WTC11 (cell line): ENCODE measurements at regions not wholly inside any gene's neighbourhood (a gene's known extent, or its start where the extent isn't known, plus 50 kb on each side); places are given as distances from the start of the nearest gene placed in this dataset.

ENCODE experiments used
- ATAC-seq: fragments of 200-7000 bp; cut with Tn5 transposase; 2 replicates; pipeline ENCODE4 v1.10.0; 2021; ENCODE audit warnings: mild to moderate bottlenecking, moderate library complexity
- CTCF ChIA-PET: fragments of 300-600 bp; sonication (Branson Sonifier 250); formaldehyde crosslinking; loops from one replicate; lab custom pipeline; 2021; ENCODE audit warnings: antibody characterized with exemption; lab: Charles Lee
- POLR2A ChIA-PET: fragments of 350-600 bp; sonication (Branson Sonifier 250); formaldehyde crosslinking; loops from one replicate; lab custom pipeline; 2021; ENCODE audit warnings: antibody characterized with exemption; lab: Charles Lee
- DNase-seq: peaks from one replicate; pipeline ENCODE4 v3.0.0; 2021; ENCODE audit warnings: low spot score
- H3K27ac Mint-ChIP-seq: 2 replicates; pipeline ENCODE4 v1.8.0; 2021; ENCODE audit warnings: mixed read lengths
- H3K27me3 Mint-ChIP-seq: 2 replicates; pipeline ENCODE4 v1.8.0; 2021; ENCODE audit warnings: low read depth, mild to moderate bottlenecking, moderate library complexity, mixed read lengths
- H3K36me3 Mint-ChIP-seq: 2 replicates; pipeline ENCODE4 v1.8.0; 2021; ENCODE audit warnings: mixed read lengths
- H3K4me1 Mint-ChIP-seq: 2 replicates; pipeline ENCODE4 v1.8.0; 2022; ENCODE audit warnings: mixed read lengths
- H3K4me3 Mint-ChIP-seq: 2 replicates; pipeline ENCODE4 v1.8.0; 2021; ENCODE audit warnings: mild to moderate bottlenecking, moderate library complexity, mixed read lengths
- H3K9me3 Mint-ChIP-seq: 2 replicates; pipeline ENCODE4 v1.8.0; 2021; ENCODE audit warnings: mixed read lengths
- ATF1 ChIP-seq: sonication (generic); formaldehyde crosslinking; IDR thresholded peaks from 2 replicates; pipeline ENCODE4 v1.8.1; 2023; ENCODE audit warnings: mild to moderate bottlenecking, moderate library complexity, missing genetic modification reagents
- CDX4 ChIP-seq: fragments of 250-450 bp; sonication (Bioruptor Pico); IDR thresholded peaks from 2 replicates; pipeline ENCODE4 v1.9.0; 2021; ENCODE audit warnings: moderate library complexity, mild to moderate bottlenecking, inconsistent platforms, borderline replicate concordance
- ELF4 ChIP-seq: sonication (generic); formaldehyde crosslinking; IDR thresholded peaks from 2 replicates; pipeline ENCODE4 v1.8.1; 2022; ENCODE audit warnings: low read depth, mild to moderate bottlenecking, moderate library complexity, missing genetic modification reagents
- EMX1 ChIP-seq: fragments of 250-450 bp; sonication (Bioruptor Pico); IDR thresholded peaks from 2 replicates; pipeline ENCODE4 v1.8.0; 2021; ENCODE audit warnings: mild to moderate bottlenecking
- FOXJ3 ChIP-seq: sonication (generic); formaldehyde crosslinking; IDR thresholded peaks from 2 replicates; pipeline ENCODE4 v1.9.0; 2021; ENCODE audit warnings: missing genetic modification reagents, mild to moderate bottlenecking, borderline replicate concordance
- FOXK1 ChIP-seq: sonication (generic); formaldehyde crosslinking; IDR thresholded peaks from 2 replicates; pipeline ENCODE4 v1.8.0; 2022; ENCODE audit warnings: mild to moderate bottlenecking, moderate library complexity, missing genetic modification reagents
- JUN ChIP-seq: sonication (generic); formaldehyde crosslinking; IDR thresholded peaks from 2 replicates; pipeline ENCODE4 v1.8.0; 2023; ENCODE audit warnings: mild to moderate bottlenecking, missing genetic modification reagents
- MAX ChIP-seq: sonication (generic); formaldehyde crosslinking; IDR thresholded peaks from 2 replicates; pipeline ENCODE4 v1.8.0; 2022; ENCODE audit warnings: mild to moderate bottlenecking, missing genetic modification reagents
- MXD4 ChIP-seq: fragments of 250-450 bp; sonication (Bioruptor Pico); IDR thresholded peaks from 2 replicates; pipeline ENCODE4 v1.8.0; 2021; ENCODE audit warnings: mild to moderate bottlenecking, moderate library complexity, borderline replicate concordance
- NR2C2 ChIP-seq: sonication (generic); formaldehyde crosslinking; IDR thresholded peaks from 2 replicates; pipeline ENCODE4 v1.8.0; 2022; ENCODE audit warnings: mild to moderate bottlenecking, missing genetic modification reagents
- RORB ChIP-seq: fragments of 250-450 bp; sonication (Bioruptor Pico); IDR thresholded peaks from 2 replicates; pipeline ENCODE4 v1.9.0; 2021; ENCODE audit warnings: mild to moderate bottlenecking
- TEAD4 ChIP-seq: sonication (generic); formaldehyde crosslinking; IDR thresholded peaks from 2 replicates; pipeline ENCODE4 v1.8.0; 2022; ENCODE audit warnings: mild to moderate bottlenecking, missing genetic modification reagents
- ZBTB43 ChIP-seq: sonication (generic); formaldehyde crosslinking; IDR thresholded peaks from 2 replicates; pipeline ENCODE4 v1.8.1; 2023; ENCODE audit warnings: mild to moderate bottlenecking, missing genetic modification reagents
- ZNF138 ChIP-seq: sonication (generic); formaldehyde crosslinking; conservative IDR thresholded peaks from 2 replicates; pipeline ENCODE4 v1.8.1; 2022; ENCODE audit warnings: mild to moderate bottlenecking, moderate library complexity, missing genetic modification reagents
- ZNF219 ChIP-seq: sonication (generic); formaldehyde crosslinking; IDR thresholded peaks from 2 replicates; pipeline ENCODE4 v1.8.0; 2023; ENCODE audit warnings: missing genetic modification reagents, mild to moderate bottlenecking, borderline replicate concordance
- ZNF396 ChIP-seq: fragments of 250-450 bp; sonication (Bioruptor Pico); IDR thresholded peaks from 2 replicates; pipeline ENCODE4 v1.8.0; 2021; ENCODE audit warnings: mild to moderate bottlenecking, moderate library complexity, borderline replicate concordance
- ZNF425 ChIP-seq: fragments of 250-450 bp; sonication (Bioruptor Pico); conservative IDR thresholded peaks from 2 replicates; pipeline ENCODE4 v1.9.0; 2021; ENCODE audit warnings: mild to moderate bottlenecking
- TF ChIP-seq, protein P1 (sequence below): sonication (generic); formaldehyde crosslinking; IDR thresholded peaks from 2 replicates; pipeline ENCODE4 v1.8.0; 2022; ENCODE audit warnings: mild to moderate bottlenecking, missing genetic modification reagents
- TF ChIP-seq, protein P2 (sequence below): sonication (generic); formaldehyde crosslinking; conservative IDR thresholded peaks from 2 replicates; pipeline ENCODE4 v1.8.1; 2022; ENCODE audit warnings: mild to moderate bottlenecking, missing genetic modification reagents
- TF ChIP-seq, protein P3 (sequence below): sonication (generic); formaldehyde crosslinking; IDR thresholded peaks from 2 replicates; pipeline ENCODE4 v1.8.1; 2022; ENCODE audit warnings: low read depth, mild to moderate bottlenecking, moderate library complexity, missing genetic modification reagents, borderline replicate concordance
- TF ChIP-seq, protein P4 (sequence below): sonication (generic); formaldehyde crosslinking; IDR thresholded peaks from 2 replicates; pipeline ENCODE4 v1.8.1; 2022; ENCODE audit warnings: mild to moderate bottlenecking, missing genetic modification reagents, moderate library complexity, borderline replicate concordance
- TF ChIP-seq, protein P5 (sequence below): sonication (generic); formaldehyde crosslinking; IDR thresholded peaks from 2 replicates; pipeline ENCODE4 v1.8.1; 2023; ENCODE audit warnings: mild to moderate bottlenecking, missing genetic modification reagents

DNA sequence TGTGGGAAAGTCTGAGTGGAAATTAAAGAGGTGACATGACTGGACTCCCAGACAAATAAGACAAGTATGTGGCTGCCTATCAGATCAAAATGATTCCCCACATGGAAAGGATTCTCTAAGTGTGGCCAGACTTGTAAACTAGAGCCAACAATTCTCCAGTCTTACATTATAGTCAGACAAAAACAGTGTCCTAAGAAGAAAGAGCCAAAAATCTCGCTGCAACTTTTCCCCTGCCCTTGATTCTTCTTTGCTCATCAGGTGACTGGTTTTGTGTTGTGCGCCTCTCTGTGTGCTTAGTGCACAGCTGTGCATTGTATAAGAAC is 164.2 kb upstream of the TARS1 start:
- Mint-ChIP-seq H3K9me3 (no peaks in the 10 kb centered on the region), H3K36me3 (no peaks in the 10 kb centered on the region)
- ATAC-seq: no peak
- TF ChIP-seq, protein P1, sequence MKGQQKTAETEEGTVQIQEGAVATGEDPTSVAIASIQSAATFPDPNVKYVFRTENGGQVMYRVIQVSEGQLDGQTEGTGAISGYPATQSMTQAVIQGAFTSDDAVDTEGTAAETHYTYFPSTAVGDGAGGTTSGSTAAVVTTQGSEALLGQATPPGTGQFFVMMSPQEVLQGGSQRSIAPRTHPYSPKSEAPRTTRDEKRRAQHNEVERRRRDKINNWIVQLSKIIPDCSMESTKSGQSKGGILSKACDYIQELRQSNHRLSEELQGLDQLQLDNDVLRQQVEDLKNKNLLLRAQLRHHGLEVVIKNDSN (CRISPR knock-in tag): no peak
- TF ChIP-seq ZNF396 (CRISPR knock-in tag): no peak
- no peak for TF ChIP-seq RORB
- no peak for TF ChIP-seq FOXJ3 (CRISPR knock-in tag)
- TF ChIP-seq, all 79 proteins: peak for 0
- CTCF ChIA-PET: interaction anchor here (0.9 kb wide), 1 partner anchor 22 kb away, joined by 3 read pairs; no protein-coding TSS in a partner anchor
- H3K4me1 Mint-ChIP-seq: no peaks in the 10 kb centered on the region
- no peak overlapping the region for H3K4me3 Mint-ChIP-seq
- no peaks in the 10 kb centered on the region for H3K27me3 Mint-ChIP-seq
- H3K27ac Mint-ChIP-seq: no peak overlapping the region
- POLR2A ChIA-PET: no interaction called here
- DNase-seq: no peak

DNA sequence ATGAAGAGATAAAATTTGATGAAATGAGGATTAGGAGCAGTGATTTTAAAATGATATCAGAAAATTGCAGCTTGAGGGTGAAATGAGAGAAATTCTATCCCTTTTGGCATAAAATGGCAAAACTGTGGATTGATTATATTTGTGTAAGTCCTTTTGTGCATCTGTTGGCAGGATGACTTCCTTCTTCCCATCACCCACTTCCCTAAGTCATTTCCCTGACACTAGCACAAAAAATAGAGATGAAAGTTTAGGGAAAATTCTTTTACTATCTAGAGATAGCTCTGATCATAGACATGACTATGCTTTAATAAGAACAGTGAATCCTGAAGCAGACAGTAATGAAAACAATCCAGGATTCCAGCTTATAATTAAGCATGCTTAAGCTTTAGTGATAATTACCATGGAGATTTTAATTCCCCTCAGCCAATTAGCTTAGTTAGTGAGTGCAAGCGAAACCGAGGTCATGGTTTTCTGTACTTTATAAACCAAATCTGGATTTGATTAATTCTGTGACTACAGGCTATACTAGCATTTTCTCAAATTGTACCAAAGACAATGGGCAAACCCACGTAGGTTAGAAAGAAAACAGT is 163.6 kb upstream of the TARS1 start:
- ChIA-PET POLR2A (no interaction called here), CTCF (interaction anchor here (0.9 to 1.1 kb wide), 2 partner anchors 21 to 312 kb away, joined by 3 read pairs; no protein-coding TSS in a partner anchor)
- no peaks in the 10 kb centered on the region for H3K4me1 Mint-ChIP-seq
- no peak for DNase-seq
- TF ChIP-seq ZBTB43 (CRISPR knock-in tag) (no peak), NR2C2 (CRISPR knock-in tag) (no peak), FOXK1 (CRISPR knock-in tag) (no peak), CDX4 (CRISPR knock-in tag) (no peak), ZNF425 (no peak), JUN (no peak), ZNF138 (CRISPR knock-in tag) (no peak), TEAD4 (CRISPR knock-in tag) (no peak)
- TF ChIP-seq, protein P2, sequence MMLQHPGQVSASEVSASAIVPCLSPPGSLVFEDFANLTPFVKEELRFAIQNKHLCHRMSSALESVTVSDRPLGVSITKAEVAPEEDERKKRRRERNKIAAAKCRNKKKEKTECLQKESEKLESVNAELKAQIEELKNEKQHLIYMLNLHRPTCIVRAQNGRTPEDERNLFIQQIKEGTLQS: no peak
- TF ChIP-seq, protein P3, sequence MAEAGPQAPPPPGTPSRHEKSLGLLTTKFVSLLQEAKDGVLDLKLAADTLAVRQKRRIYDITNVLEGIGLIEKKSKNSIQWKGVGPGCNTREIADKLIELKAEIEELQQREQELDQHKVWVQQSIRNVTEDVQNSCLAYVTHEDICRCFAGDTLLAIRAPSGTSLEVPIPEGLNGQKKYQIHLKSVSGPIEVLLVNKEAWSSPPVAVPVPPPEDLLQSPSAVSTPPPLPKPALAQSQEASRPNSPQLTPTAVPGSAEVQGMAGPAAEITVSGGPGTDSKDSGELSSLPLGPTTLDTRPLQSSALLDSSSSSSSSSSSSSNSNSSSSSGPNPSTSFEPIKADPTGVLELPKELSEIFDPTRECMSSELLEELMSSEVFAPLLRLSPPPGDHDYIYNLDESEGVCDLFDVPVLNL: no peak
- ATAC-seq: no peak
- H3K36me3 Mint-ChIP-seq: no peaks in the 10 kb centered on the region
- H3K4me3 Mint-ChIP-seq: no peak overlapping the region
- H3K27me3 Mint-ChIP-seq: no peaks in the 10 kb centered on the region
- no peaks in the 10 kb centered on the region for H3K9me3 Mint-ChIP-seq
- no peak overlapping the region for H3K27ac Mint-ChIP-seq

DNA sequence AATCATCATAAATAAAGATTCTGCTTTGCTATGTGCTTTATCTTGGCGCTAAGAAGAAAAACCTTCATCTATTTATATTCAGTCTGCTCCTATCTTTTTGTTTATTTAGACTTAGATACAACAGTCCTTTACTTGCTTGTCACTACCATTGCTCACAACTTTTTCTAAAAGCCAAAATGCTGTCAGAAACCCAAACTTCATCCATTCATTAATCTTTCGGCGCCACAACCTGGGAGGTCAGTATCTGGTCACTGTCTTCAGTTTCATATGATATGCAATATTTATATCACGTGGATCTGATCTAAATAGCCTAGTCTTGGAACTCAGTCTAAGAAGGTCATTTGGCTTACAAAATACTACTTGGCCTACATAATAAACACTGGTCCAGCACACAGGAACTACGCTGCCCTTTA is 159.3 kb upstream of the TARS1 start:
- POLR2A ChIA-PET: no interaction called here
- H3K4me1 Mint-ChIP-seq: 0 out of 2 replicates have a peak, but pooled peaks cover 2% of the 10 kb centered on the region
- no peak overlapping the region for H3K27ac Mint-ChIP-seq
- DNase-seq (no peak), ATAC-seq (no peak)
- H3K4me3 Mint-ChIP-seq: no peak overlapping the region
- H3K9me3 Mint-ChIP-seq: no peaks in the 10 kb centered on the region
- no peaks in the 10 kb centered on the region for H3K36me3 Mint-ChIP-seq
- no peaks in the 10 kb centered on the region for H3K27me3 Mint-ChIP-seq
- CTCF ChIA-PET: no interaction called here
- no peak for TF ChIP-seq MXD4
- no peak for TF ChIP-seq ZNF219 (CRISPR knock-in tag)
- TF ChIP-seq MAX: no peak
- TF ChIP-seq, protein P4, sequence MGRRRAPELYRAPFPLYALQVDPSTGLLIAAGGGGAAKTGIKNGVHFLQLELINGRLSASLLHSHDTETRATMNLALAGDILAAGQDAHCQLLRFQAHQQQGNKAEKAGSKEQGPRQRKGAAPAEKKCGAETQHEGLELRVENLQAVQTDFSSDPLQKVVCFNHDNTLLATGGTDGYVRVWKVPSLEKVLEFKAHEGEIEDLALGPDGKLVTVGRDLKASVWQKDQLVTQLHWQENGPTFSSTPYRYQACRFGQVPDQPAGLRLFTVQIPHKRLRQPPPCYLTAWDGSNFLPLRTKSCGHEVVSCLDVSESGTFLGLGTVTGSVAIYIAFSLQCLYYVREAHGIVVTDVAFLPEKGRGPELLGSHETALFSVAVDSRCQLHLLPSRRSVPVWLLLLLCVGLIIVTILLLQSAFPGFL (CRISPR knock-in tag): no peak
- TF ChIP-seq EMX1 (CRISPR knock-in tag): no peak
- TF ChIP-seq, protein P5, sequence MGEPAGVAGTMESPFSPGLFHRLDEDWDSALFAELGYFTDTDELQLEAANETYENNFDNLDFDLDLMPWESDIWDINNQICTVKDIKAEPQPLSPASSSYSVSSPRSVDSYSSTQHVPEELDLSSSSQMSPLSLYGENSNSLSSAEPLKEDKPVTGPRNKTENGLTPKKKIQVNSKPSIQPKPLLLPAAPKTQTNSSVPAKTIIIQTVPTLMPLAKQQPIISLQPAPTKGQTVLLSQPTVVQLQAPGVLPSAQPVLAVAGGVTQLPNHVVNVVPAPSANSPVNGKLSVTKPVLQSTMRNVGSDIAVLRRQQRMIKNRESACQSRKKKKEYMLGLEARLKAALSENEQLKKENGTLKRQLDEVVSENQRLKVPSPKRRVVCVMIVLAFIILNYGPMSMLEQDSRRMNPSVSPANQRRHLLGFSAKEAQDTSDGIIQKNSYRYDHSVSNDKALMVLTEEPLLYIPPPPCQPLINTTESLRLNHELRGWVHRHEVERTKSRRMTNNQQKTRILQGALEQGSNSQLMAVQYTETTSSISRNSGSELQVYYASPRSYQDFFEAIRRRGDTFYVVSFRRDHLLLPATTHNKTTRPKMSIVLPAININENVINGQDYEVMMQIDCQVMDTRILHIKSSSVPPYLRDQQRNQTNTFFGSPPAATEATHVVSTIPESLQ (CRISPR knock-in tag): no peak
- no peak for TF ChIP-seq ATF1 (CRISPR knock-in tag)
- TF ChIP-seq ELF4: no peak
